ENCODE measurements at regions not wholly inside any gene's neighbourhood (a gene's known extent, or its start where the extent isn't known, plus 50 kb on each side); places are given as distances from the start of the nearest gene placed in this dataset.

DNA sequence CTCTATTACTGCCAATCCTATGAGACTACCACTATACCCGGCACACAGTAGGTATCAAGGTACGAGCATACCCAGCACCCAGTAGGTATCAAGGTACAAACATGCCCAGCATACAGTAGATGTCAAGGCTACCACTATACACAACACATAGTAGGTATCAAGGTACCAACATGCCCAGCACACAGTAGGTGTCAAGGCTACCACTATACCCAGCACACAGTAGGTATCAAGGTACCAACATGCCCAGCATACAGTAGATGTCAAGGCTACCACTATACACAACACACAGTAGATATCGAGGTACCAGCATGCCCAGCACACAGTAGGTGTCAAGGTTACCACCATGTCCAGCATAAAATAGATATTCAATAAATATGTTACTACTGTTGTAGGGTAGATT is 98.4 kb downstream of the C1orf94 start:
- Histone ChIP-seq H3K27me3 (ENCODE audit: control insufficient read depth in 2 of 2, insufficient read depth in 2 of 2, low read length in 2 of 2) (no peaks in the 10 kb centered on the region), H3K4me3 (replicated peaks in 1 of 3; ENCODE audit: insufficient read depth in 1 of 3, low read depth in 1 of 3, low read length in 3 of 3) (no peak overlapping the region), H3K9ac (replicated peaks; ENCODE audit: extremely low read depth, insufficient read depth, low read length) (no peak overlapping the region), H3K4me1 (ENCODE audit: control insufficient read depth, extremely low read depth, insufficient read depth, low read length) (no peaks in the 10 kb centered on the region), H2AFZ (ENCODE audit: low read depth, low read length) (no peak overlapping the region), H3K9me1 (replicated peaks; ENCODE audit: control insufficient read depth, extremely low read depth, insufficient read depth, low read length) (no peaks in the 10 kb centered on the region), H3K9me3 (replicated peaks; ENCODE audit: control insufficient read depth, insufficient read depth, low read length) (no peaks in the 10 kb centered on the region), H4K20me1 (replicated peaks; ENCODE audit: control insufficient read depth, extremely low read depth, insufficient read depth, low read length) (no peaks in the 10 kb centered on the region), H3K27ac (ENCODE audit: insufficient read depth, low read depth, low read length) (no peak overlapping the region), H3K36me3 (ENCODE audit: control insufficient read depth in 2 of 2, extremely low read depth in 1 of 2, insufficient read depth in 2 of 2, low read length in 2 of 2) (no peaks in the 10 kb centered on the region), H3K4me2 (ENCODE audit: insufficient read depth, low read length) (no peak overlapping the region), H3K79me2 (ENCODE audit: control insufficient read depth, insufficient read depth, low read length) (no peaks in the 10 kb centered on the region)
- BruUV-seq (replicated peaks): no TSS peak
- no peak for TF ChIP-seq POLR2A (IDR thresholded peaks at IDR 0.05; ENCODE audit: low read depth, low read length)
- no peak for TF ChIP-seq FOS (IDR thresholded peaks at IDR 0.05; ENCODE audit: borderline replicate concordance, insufficient read depth, low read length)
- intact Hi-C loops (cut with micrococcal nuclease): no loop called here
- ChIA-PET POLR2A (no interaction called here), CTCF (no interaction called here)
- FAIRE-seq (no peak), DNase-seq (ENCODE audit: low read depth, low spot score) (no peak)
- dilution Hi-C loops (cut with MboI; ENCODE audit: extremely low pct_ligation_motif_present, low sequenced_read_pairs): no loop called here

- Histone ChIP-seq H3K27me3 (ENCODE audit: control insufficient read depth in 2 of 2, insufficient read depth in 2 of 2, low read length in 2 of 2) (no peaks in the 10 kb centered on the region), H3K9me3 (replicated peaks; ENCODE audit: control insufficient read depth, insufficient read depth, low read length) (no peaks in the 10 kb centered on the region), H3K4me3 (replicated peaks in 1 of 3; ENCODE audit: insufficient read depth in 1 of 3, low read depth in 1 of 3, low read length in 3 of 3) (no peak overlapping the region), H3K9ac (replicated peaks; ENCODE audit: extremely low read depth, insufficient read depth, low read length) (no peak overlapping the region), H3K4me1 (ENCODE audit: control insufficient read depth, extremely low read depth, insufficient read depth, low read length) (no peaks in the 10 kb centered on the region), H3K79me2 (ENCODE audit: control insufficient read depth, insufficient read depth, low read length) (no peaks in the 10 kb centered on the region), H2AFZ (ENCODE audit: low read depth, low read length) (no peak overlapping the region), H3K9me1 (replicated peaks; ENCODE audit: control insufficient read depth, extremely low read depth, insufficient read depth, low read length) (no peaks in the 10 kb centered on the region), H3K27ac (ENCODE audit: insufficient read depth, low read depth, low read length) (no peak overlapping the region), H3K4me2 (ENCODE audit: insufficient read depth, low read length) (no peak overlapping the region), H4K20me1 (replicated peaks; ENCODE audit: control insufficient read depth, extremely low read depth, insufficient read depth, low read length) (no peaks in the 10 kb centered on the region), H3K36me3 (ENCODE audit: control insufficient read depth in 2 of 2, extremely low read depth in 1 of 2, insufficient read depth in 2 of 2, low read length in 2 of 2) (no peaks in the 10 kb centered on the region)
- dilution Hi-C loops (cut with MboI; ENCODE audit: extremely low pct_ligation_motif_present, low sequenced_read_pairs): no loop called here
- BruUV-seq (replicated peaks): no TSS peak
- FAIRE-seq (no peak), DNase-seq (ENCODE audit: low read depth, low spot score) (no peak)
- intact Hi-C loops (cut with micrococcal nuclease): no loop called here
- CTCF ChIA-PET: no interaction called here
- POLR2A ChIA-PET: no interaction called here
- TF ChIP-seq MAX (IDR thresholded peaks at IDR 0.05; ENCODE audit: insufficient read depth, insufficient read length) (no peak), POLR2A (IDR thresholded peaks at IDR 0.05; ENCODE audit: low read depth, low read length) (no peak), MYC (IDR thresholded peaks at IDR 0.05; ENCODE audit: low read depth, low read length) (no peak), JUN (IDR thresholded peaks at IDR 0.05; ENCODE audit: borderline replicate concordance, insufficient read depth, insufficient read length, low read depth) (no peak), GATA2 (IDR thresholded peaks at IDR 0.05; ENCODE audit: insufficient read depth, insufficient read length, low read depth, low read length) (no peak), FOS (IDR thresholded peaks at IDR 0.05; ENCODE audit: borderline replicate concordance, insufficient read depth, low read length) (no peak), EZH2 (IDR thresholded peaks at IDR 0.05; ENCODE audit: borderline replicate concordance, low read depth, low read length, severe bottlenecking) (no peak), POLR2AphosphoS5 (IDR thresholded peaks at IDR 0.05; ENCODE audit: insufficient read depth, low read depth, low read length) (no peak)
- TF ChIP-seq, protein P1, sequence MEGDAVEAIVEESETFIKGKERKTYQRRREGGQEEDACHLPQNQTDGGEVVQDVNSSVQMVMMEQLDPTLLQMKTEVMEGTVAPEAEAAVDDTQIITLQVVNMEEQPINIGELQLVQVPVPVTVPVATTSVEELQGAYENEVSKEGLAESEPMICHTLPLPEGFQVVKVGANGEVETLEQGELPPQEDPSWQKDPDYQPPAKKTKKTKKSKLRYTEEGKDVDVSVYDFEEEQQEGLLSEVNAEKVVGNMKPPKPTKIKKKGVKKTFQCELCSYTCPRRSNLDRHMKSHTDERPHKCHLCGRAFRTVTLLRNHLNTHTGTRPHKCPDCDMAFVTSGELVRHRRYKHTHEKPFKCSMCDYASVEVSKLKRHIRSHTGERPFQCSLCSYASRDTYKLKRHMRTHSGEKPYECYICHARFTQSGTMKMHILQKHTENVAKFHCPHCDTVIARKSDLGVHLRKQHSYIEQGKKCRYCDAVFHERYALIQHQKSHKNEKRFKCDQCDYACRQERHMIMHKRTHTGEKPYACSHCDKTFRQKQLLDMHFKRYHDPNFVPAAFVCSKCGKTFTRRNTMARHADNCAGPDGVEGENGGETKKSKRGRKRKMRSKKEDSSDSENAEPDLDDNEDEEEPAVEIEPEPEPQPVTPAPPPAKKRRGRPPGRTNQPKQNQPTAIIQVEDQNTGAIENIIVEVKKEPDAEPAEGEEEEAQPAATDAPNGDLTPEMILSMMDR (IDR thresholded peaks at IDR 0.05; ENCODE audit: extremely low read depth in 1 of 2, insufficient read depth in 1 of 2, low read depth in 1 of 2, low read length in 2 of 2): no peak
Measured at GRCh38 chr1:34276606-34277005, 99.9 kb downstream of the C1orf94 start.

Data from endothelial cell of umbilical vein (primary cell).